OCI-LY7 (cell line): ENCODE measurements at regions not wholly inside any gene's neighbourhood (a gene's known extent, or its start where the extent isn't known, plus 50 kb on each side); places are given as distances from the start of the nearest gene placed in this dataset.

ENCODE experiments used
- BruUV-seq: library from RNA; stranded (reverse); fragments of 400-500 nt; replicated peaks from 2 replicates; lab custom pipeline; 2021; lab: Mats Ljungman, UMichigan
- CTCF ChIA-PET: fragments of 300-600 bp; sonication (Branson Sonifier 250); formaldehyde crosslinking; loops from one replicate; lab custom pipeline; 2022; ENCODE audit warnings: antibody characterized with exemption; ENCODE audit not compliant: unreplicated experiment; lab: Charles Lee
- POLR2A ChIA-PET: fragments of 300-600 bp; sonication (Branson Sonifier 250); formaldehyde crosslinking; loops from one replicate; lab custom pipeline; 2022; ENCODE audit warnings: antibody characterized with exemption; lab: Charles Lee
- DNase-seq: peaks from one replicate; pipeline ENCODE4 v3.0.0-alpha.2; 2015; ENCODE audit warnings: low spot score
- H2AFZ ChIP-seq: fragments of 200-600 bp; sonication (generic), shearing (Covaris generic); 2 replicates; pipeline ENCODE4 v1.6.1; 2014; ENCODE audit warnings: mild to moderate bottlenecking, antibody characterized with exemption, low read length, moderate library complexity
- H3K27ac ChIP-seq: fragments of 200-600 bp; sonication (generic); 2 replicates; pipeline ENCODE4 v1.5.1; 2014; ENCODE audit warnings: mixed run types, low read depth, mild to moderate bottlenecking, moderate library complexity, low read length, inconsistent platforms; ENCODE audit not compliant: poor library complexity, severe bottlenecking
- H3K36me3 ChIP-seq: fragments of 200-600 bp; sonication (generic); 2 replicates; pipeline ENCODE4 v1.6.1; 2014; ENCODE audit warnings: mild to moderate bottlenecking, antibody characterized with exemption, low read length, moderate library complexity, mixed read lengths; ENCODE audit not compliant: insufficient read depth
- H3K4me1 ChIP-seq: fragments of 200-600 bp; sonication (generic); 2 replicates; pipeline ENCODE4 v1.5.1; 2014; ENCODE audit warnings: mild to moderate bottlenecking, low read length; ENCODE audit not compliant: insufficient read depth, poor library complexity, severe bottlenecking
- H3K4me2 ChIP-seq: fragments of 200-600 bp; sonication (generic); 2 replicates; pipeline ENCODE4 v1.6.1; 2014; ENCODE audit warnings: mild to moderate bottlenecking, low read length
- H3K4me3 ChIP-seq: fragments of 200-600 bp; sonication (generic); 2 replicates; pipeline ENCODE4 v1.5.1; 2014; ENCODE audit warnings: mild to moderate bottlenecking, low read depth, low read length; ENCODE audit not compliant: poor library complexity, severe bottlenecking
- H3K79me2 ChIP-seq: fragments of 200-600 bp; sonication (generic); 2 replicates; pipeline ENCODE4 v1.6.1; 2016; ENCODE audit warnings: low read depth, mild to moderate bottlenecking, low read length, moderate library complexity, mixed read lengths; ENCODE audit not compliant: insufficient read depth
- H3K9me2 ChIP-seq: fragments of 200-600 bp; sonication (generic); 2 replicates; pipeline ENCODE4 v1.6.1; 2016; ENCODE audit warnings: mild to moderate bottlenecking, low read length, mixed read lengths; ENCODE audit not compliant: insufficient read depth
- H3K9me3 ChIP-seq: fragments of 200-600 bp; sonication (generic); 2 replicates; pipeline ENCODE4 v1.6.1; 2014; ENCODE audit warnings: mild to moderate bottlenecking, mixed run types, low read length, mixed read lengths
- H4K20me1 ChIP-seq: fragments of 200-600 bp; sonication (generic); 2 replicates; pipeline ENCODE4 v1.6.1; 2014; ENCODE audit warnings: mild to moderate bottlenecking, antibody characterized with exemption, low read length, moderate library complexity, mixed read lengths; ENCODE audit not compliant: insufficient read depth
- CTCF ChIP-seq: fragments of 200-600 bp; sonication (generic); conservative IDR thresholded peaks from 2 replicates; pipeline ENCODE4 v1.5.1; 2014; ENCODE audit warnings: mild to moderate bottlenecking, antibody characterized with exemption, low read length, moderate library complexity, mixed read lengths
- EZH2phosphoT487 ChIP-seq: fragments of 200-600 bp; sonication (generic); IDR thresholded peaks from 2 replicates; pipeline ENCODE4 v1.6.1; 2018; ENCODE audit warnings: low read depth, borderline replicate concordance, mild to moderate bottlenecking, mixed run types, antibody characterized with exemption, low read length, moderate library complexity, mixed read lengths
- intact Hi-C: fragments of 100-400 bp; cut with micrococcal nuclease; formaldehyde crosslinking; loops from one replicate; pipeline ENCODE4 v1.10.0; 2022; ENCODE audit not compliant: unreplicated experiment

GRCh38 chr13:91058066-91058465 lies 289.4 kb upstream of the MIR17HG start:
- no peaks in the 10 kb centered on the region for H4K20me1 ChIP-seq
- intact Hi-C loops: no loop called here
- CTCF ChIA-PET: interaction anchor here (1.2 kb wide), 1 partner anchor 11 kb away, joined by 3 read pairs; no protein-coding TSS in a partner anchor
- BruUV-seq: no TSS peak
- no peaks in the 10 kb centered on the region for H3K4me1 ChIP-seq
- H3K27ac ChIP-seq: no peak overlapping the region
- no peaks in the 10 kb centered on the region for H3K9me2 ChIP-seq
- TF ChIP-seq EZH2phosphoT487: no peak
- no peak for TF ChIP-seq CTCF
- DNase-seq: no peak
- H3K4me2 ChIP-seq: no peak overlapping the region
- H3K4me3 ChIP-seq: no peak overlapping the region
- POLR2A ChIA-PET: interaction anchor here (0.7 to 8.5 kb wide), 17 partner anchors 9 to 967 kb away, joined by 3 to 52 read pairs (median 5); no protein-coding TSS in a partner anchor
- H3K79me2 ChIP-seq: no peaks in the 10 kb centered on the region
- peaks cover 9% of the 10 kb centered on the region for H3K9me3 ChIP-seq
- H3K36me3 ChIP-seq: no peaks in the 10 kb centered on the region
- H2AFZ ChIP-seq: no peak overlapping the region

- CTCF ChIA-PET: interaction anchor here (1.2 to 1.7 kb wide), 2 partner anchors 11 to 12 kb away, joined by 3 to 5 read pairs; no protein-coding TSS in a partner anchor
- no peak overlapping the region for H3K4me3 ChIP-seq
- H3K79me2 ChIP-seq: no peaks in the 10 kb centered on the region
- H3K4me2 ChIP-seq: no peak overlapping the region
- no peak for DNase-seq
- TF ChIP-seq EZH2phosphoT487 (no peak), CTCF (no peak)
- no peaks in the 10 kb centered on the region for H3K4me1 ChIP-seq
- H4K20me1 ChIP-seq: no peaks in the 10 kb centered on the region
- BruUV-seq: no TSS peak
- H3K9me2 ChIP-seq: no peaks in the 10 kb centered on the region
- no peaks in the 10 kb centered on the region for H3K36me3 ChIP-seq
- peaks cover 9% of the 10 kb centered on the region for H3K9me3 ChIP-seq
- H2AFZ ChIP-seq: no peak overlapping the region
- POLR2A ChIA-PET: interaction anchor here (0.6 to 8.5 kb wide), 20 partner anchors 8 to 1374 kb away, joined by 3 to 52 read pairs (median 4); no protein-coding TSS in a partner anchor
- intact Hi-C loops: no loop called here
- H3K27ac ChIP-seq: no peak overlapping the region
Observed at GRCh38 chr13:91058919-91059318, 288.6 kb upstream of the MIR17HG start.

GRCh38 chr13:91066745-91067144 lies 280.7 kb upstream of the MIR17HG start:
- POLR2A ChIA-PET: interaction anchor here (0.6 to 3.5 kb wide), 6 partner anchors 11 to 603 kb away, joined by 3 to 12 read pairs (median 4); no protein-coding TSS in a partner anchor
- no peak for DNase-seq
- Histone ChIP-seq H3K27ac (no peak overlapping the region), H3K4me3 (no peak overlapping the region), H3K36me3 (no peaks in the 10 kb centered on the region), H3K79me2 (no peaks in the 10 kb centered on the region), H3K4me2 (no peak overlapping the region), H3K4me1 (no peaks in the 10 kb centered on the region), H3K9me3 (no peaks in the 10 kb centered on the region), H3K9me2 (0 out of 2 replicates have a peak, but pooled peaks cover 14% of the 10 kb centered on the region), H4K20me1 (no peaks in the 10 kb centered on the region), H2AFZ (no peak overlapping the region)
- BruUV-seq: no TSS peak
- CTCF ChIA-PET: no interaction called here
- TF ChIP-seq EZH2phosphoT487 (no peak), CTCF (no peak)
- intact Hi-C loops: no loop called here
